ENCODE measurements at regions not wholly inside any gene's neighbourhood (a gene's known extent, or its start where the extent isn't known, plus 50 kb on each side); places are given as distances from the start of the nearest gene placed in this dataset.

GRCh38 chr20:39600156-39600555, 638.0 kb downstream of the DHX35 start:
- DNase-seq, result no peak

GRCh38 chr20:39596554-39596953, 634.4 kb downstream of the DHX35 start:
- no peak for DNase-seq

DNA sequence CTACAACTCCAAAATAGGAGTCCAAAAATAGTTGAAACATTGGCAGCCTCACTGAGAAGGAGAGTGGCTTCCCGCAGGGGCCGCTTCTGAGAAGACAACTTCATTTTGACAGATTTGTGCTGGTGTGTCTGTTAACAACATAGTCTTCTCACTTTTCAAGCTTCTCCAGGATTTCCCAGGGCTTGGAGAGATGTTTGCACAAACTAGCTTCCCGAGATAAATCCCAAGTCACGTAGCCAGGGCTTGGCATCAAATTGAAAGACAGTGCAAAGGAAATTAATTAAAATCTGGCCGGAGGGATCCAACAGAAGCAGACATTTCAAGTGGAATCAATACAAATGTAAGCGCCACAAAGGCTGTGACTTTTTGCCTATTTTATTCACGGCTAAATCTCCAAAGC, 630.2 kb downstream of the DHX35 start:
- DNase-seq, result peak; percentile 78

GRCh38 chr20:39588148-39588757, 626.1 kb downstream of the DHX35 start:
- no peak for DNase-seq

- DNase-seq, result no peak
Measured at GRCh38 chr20:39581034-39581433, 618.9 kb downstream of the DHX35 start.

- DNase-seq, result no peak
Measured at GRCh38 chr20:39576771-39577170, 614.6 kb downstream of the DHX35 start.

- DNase-seq, result no peak
Measured at GRCh38 chr20:39574061-39574460, 611.9 kb downstream of the DHX35 start.

DNA sequence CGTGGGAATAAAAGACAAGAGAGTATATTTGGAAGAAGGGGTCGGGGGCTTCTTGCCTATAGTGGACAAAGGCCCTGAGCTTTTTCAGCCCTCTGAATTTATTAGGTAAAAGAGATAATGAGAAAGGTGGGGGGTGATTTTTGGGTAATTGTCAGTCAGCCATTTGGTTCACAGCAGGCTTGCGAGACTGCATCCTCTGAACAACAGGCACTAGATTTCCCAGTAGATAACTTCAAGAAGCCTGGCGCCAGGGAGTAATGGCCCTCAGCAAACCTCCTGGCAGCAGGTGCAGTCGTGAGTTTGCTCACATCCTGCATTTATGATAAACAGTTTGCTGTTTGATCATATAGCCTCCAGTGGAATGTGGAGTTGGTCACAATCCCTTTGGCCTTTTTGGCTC, 609.0 kb downstream of the DHX35 start:
- DNase-seq, result no peak

DNA sequence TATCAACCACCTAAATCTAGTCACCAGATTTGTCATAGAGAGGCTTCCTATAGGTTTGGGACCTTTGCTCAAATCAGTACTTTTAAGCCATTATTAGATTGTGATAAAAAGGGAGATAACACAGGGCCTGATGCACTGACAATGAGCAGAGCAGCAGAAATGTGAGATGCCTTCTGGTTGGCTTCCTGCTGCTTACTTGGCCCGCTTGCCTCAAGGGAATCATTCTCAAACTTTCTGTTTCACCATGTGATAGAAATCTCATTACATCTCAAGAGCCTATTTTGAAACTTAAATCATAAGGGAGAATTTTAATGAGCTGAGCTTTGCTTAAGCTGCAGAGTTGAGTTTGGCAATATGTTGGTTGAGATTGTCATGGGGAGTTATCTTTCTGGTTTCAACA, 606.0 kb downstream of the DHX35 start:
- no peak for DNase-seq

DNA sequence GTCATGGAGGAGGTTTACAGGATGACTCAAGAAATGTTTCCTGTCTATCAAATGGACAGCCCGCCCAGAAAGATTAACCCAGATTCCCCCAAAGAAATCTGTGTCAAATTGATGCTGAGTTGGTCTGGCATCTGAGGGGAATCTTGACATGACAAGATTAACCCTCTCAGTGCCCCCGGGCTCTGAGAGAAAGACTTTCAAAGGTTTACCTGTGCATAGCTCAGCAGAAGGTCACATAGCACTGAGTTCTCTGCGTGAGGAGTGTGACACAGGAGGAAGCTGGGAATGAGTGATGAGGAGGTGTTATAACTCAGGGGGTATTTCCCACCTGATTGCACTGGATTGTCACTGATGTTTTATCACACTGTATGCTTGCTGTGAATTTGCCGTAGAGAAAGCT, 601.2 kb downstream of the DHX35 start:
- no peak for DNase-seq

DNA sequence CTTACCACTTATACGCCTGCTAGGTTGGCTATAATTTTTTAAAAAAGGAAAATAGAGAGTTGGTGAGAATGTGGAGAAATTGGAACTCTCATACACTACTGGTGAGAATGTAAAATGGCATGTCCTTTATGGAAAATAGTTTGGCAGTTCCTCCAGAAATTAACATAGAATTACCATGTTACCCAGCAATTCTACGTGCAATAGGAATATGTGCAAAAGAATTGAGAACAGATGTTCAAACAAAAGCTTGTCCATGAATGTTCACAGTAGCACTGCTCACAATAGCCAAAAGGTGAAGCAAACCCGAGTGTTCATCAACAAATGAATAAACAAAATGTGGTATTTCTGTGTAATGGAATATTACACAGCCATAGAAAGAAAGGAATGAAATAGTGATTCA, 592.2 kb downstream of the DHX35 start:
- DNase-seq, result no peak

DNA sequence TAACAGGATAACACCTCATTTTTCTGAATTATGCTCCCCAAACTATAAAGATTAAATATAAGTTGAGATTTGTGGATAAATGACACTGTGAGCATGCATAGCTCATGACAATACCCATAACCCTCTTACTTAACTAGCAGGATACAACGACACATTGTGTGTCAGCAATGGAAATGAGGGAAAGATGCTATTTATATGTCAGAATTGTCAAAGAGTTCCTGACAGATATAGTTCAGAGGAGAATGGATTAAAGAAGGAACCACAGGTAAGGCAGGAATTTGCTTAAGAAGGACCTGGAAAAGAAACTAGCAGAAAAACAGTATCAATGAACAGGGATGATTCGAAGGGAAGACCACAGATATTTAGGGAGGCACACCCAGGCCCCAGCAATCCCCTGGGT, 591.0 kb downstream of the DHX35 start:
- no peak for DNase-seq

- DNase-seq, result no peak
Measured at GRCh38 chr20:39549733-39550132, 587.6 kb downstream of the DHX35 start.

GRCh38 chr20:39547546-39548408, 585.6 kb downstream of the DHX35 start:
- DNase-seq, result no peak

- DNase-seq, result no peak
Measured at GRCh38 chr20:39541136-39541803, 579.1 kb downstream of the DHX35 start.

DNA sequence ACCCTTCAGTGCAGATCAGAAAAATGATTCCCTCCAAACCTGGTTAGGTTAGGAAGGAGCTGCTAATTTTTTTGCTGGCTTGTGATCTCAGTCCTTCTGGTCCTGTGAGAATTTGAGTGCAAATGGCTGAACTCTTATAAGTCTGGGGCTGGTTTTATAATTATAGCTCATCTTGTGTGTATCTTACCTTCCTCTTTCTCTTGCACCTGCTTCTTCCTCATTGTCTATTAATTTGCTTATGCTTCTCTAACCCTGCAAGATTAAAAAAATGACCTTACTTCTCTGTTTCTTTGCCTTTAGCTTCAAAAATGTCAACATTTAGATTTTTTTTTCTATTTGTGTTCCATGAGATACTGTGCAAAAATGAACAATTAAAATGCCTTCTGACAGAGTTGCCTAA, 576.2 kb downstream of the DHX35 start:
- no peak for DNase-seq

- no peak for DNase-seq
Measured at GRCh38 chr20:39535301-39535700, 573.2 kb downstream of the DHX35 start.

DNA sequence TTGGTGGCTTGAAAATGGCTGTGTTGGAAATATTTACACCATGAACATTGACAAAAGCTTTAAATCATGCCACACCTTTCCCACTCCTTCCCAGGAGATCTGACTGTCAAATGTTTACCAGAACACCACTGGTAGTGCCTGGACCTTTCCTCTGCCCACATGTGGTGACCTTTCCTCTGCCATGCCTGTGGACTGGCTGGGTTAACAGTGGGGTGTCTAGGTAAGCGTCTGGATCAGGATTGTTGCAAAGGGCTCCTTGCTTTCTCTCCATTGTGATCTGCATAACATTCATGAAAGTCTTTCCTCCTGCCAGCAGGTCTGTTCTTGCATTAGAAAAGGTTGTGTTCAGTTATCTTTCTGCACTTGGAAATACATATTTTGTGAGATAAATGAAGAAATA, 572.7 kb downstream of the DHX35 start:
- no peak for DNase-seq

DNA sequence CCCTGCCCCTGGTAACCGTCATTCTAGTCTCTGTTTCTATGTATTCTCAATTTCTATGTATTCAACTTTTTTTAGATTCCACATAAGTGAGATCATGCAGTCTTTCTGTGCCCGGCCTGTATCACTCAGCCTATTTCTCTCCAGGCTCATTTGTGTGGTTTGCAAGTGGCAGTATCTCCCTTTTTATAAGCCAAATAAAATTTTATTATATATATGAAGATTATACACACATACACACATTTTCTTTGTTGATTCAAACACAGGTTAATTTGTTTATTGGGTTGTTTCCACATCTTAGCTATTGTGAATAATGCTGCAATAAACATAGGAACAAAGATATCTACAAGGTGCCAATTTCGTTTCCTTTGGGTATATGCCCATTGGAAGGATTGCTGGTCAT, 571.7 kb downstream of the DHX35 start:
- DNase-seq, result no peak

- no peak for DNase-seq
Measured at GRCh38 chr20:39532205-39532604, 570.1 kb downstream of the DHX35 start.

GRCh38 chr20:39528436-39528835, 566.3 kb downstream of the DHX35 start:
- no peak for DNase-seq

GRCh38 chr20:39524371-39524911, 562.3 kb downstream of the DHX35 start:
- DNase-seq, result peak; percentile 72

DNA sequence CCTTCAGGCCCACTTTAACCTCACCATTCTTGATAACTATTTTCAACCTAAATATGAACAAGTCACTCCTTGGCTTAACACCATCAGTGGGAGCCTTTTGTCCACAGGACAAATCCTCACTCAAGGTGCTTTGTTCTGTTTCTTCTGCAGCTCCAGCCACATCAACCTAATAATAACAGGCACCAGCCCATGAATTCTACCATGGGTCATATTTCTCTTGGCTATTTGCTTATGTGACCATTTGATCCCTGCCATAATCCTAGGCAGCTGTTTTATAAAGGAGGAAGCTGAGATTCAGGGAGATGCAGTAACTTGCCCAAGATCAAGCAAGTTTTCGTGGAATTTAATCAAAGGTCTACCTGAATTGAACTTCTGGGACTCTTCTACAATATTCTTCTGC, 561.3 kb downstream of the DHX35 start:
- no peak for DNase-seq

DNA sequence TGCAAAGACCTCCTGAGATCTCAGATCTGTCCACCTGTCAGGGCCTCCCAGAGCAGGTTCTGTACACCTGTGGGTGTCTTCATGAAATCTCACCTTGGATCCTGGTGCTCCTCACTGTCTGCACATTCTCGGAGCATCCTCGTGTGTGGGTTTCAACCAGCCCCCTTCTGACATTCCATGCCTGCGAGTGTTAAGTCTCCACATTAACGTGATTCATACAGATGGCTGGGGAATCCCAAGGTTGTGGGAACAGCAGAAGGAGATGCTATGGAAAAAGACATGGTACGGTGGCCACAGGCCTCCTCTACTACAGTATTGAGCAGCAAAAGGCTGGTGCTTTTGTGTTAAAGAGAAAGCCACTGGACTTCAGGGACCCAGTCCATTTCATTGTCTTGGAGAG, 556.5 kb downstream of the DHX35 start:
- no peak for DNase-seq

Measured in NCI-H446 treated with DMSO at 0.1 percent for 48 hours (cell line).